Neural cell (in vitro differentiated cells): ENCODE measurements at regions not wholly inside any gene's neighbourhood (a gene's known extent, or its start where the extent isn't known, plus 50 kb on each side); places are given as distances from the start of the nearest gene placed in this dataset.

Experiments used
- H2AFZ ChIP-seq: fragments of 200-600, 300-800 bp; sonication (generic), shearing (Covaris generic); 2 replicates; pipeline ENCODE4 v1.6.0; 2014; ENCODE audit warnings: low read depth, mild to moderate bottlenecking, antibody characterized with exemption, low read length, moderate library complexity
- H3F3A ChIP-seq: fragments of 200-600 bp; shearing (Covaris generic); 2 replicates; pipeline ENCODE4 v1.6.1; 2016; ENCODE audit warnings: mild to moderate bottlenecking, moderate library complexity, mixed read lengths, antibody characterized with exemption, low read length; ENCODE audit not compliant: insufficient read depth, poor library complexity, severe bottlenecking
- H3K27ac ChIP-seq: fragments of 200-600, 300-800 bp; sonication (generic), shearing (Covaris generic); 2 replicates; pipeline ENCODE4 v1.5.1; 2014; ENCODE audit warnings: mild to moderate bottlenecking, low read length, moderate library complexity
- H3K27me3 ChIP-seq: fragments of 300-800, 200-600 bp; sonication (generic), shearing (Covaris generic); 2 replicates; pipeline ENCODE4 v1.6.0; 2014; ENCODE audit warnings: mild to moderate bottlenecking, low read depth, low read length, moderate library complexity; ENCODE audit not compliant: insufficient read depth
- H3K36me3 ChIP-seq: fragments of 300-800, 200-600 bp; sonication (generic), shearing (Covaris generic); 2 replicates; pipeline ENCODE4 v1.5.1; 2014; ENCODE audit warnings: mild to moderate bottlenecking, antibody characterized with exemption, low read length, moderate library complexity; ENCODE audit not compliant: insufficient read depth
- H3K4me2 ChIP-seq: fragments of 300-800, 200-600 bp; sonication (generic), shearing (Covaris generic); 2 replicates; pipeline ENCODE4 v1.6.0; 2014; ENCODE audit warnings: mild to moderate bottlenecking, low read length
- H3K4me3 ChIP-seq: fragments of 300-800, 200-600 bp; sonication (generic), shearing (Covaris generic); 2 replicates; pipeline ENCODE4 v1.5.1; 2014; ENCODE audit warnings: mild to moderate bottlenecking, low read length, moderate library complexity
- H3K79me2 ChIP-seq: fragments of 200-600 bp; shearing (Covaris generic); replicated peaks from 2 replicates; pipeline ENCODE4 v1.6.0; 2014; ENCODE audit warnings: mild to moderate bottlenecking, low read length, moderate library complexity; ENCODE audit not compliant: insufficient read depth
- H3K9ac ChIP-seq: fragments of 300-800, 200-600 bp; sonication (generic), shearing (Covaris generic); 2 replicates; pipeline ENCODE4 v1.6.1; 2016; ENCODE audit warnings: mild to moderate bottlenecking, low read length, mixed read lengths
- H3K9me2 ChIP-seq: fragments of 200-600 bp; shearing (Covaris generic); 2 replicates; pipeline ENCODE4 v1.6.1; 2016; ENCODE audit warnings: mild to moderate bottlenecking, low read length, mixed read lengths; ENCODE audit not compliant: insufficient read depth
- H3K9me3 ChIP-seq: fragments of 200-600, 300-800 bp; sonication (generic), shearing (Covaris generic); 2 replicates; pipeline ENCODE4 v1.6.1; 2016; ENCODE audit warnings: mild to moderate bottlenecking, mixed run types, low read length, moderate library complexity, mixed read lengths
- H4K20me1 ChIP-seq: fragments of 200-600 bp; shearing (Covaris generic); 2 replicates; pipeline ENCODE4 v1.6.1; 2016; ENCODE audit warnings: mild to moderate bottlenecking, mixed run types; ENCODE audit not compliant: insufficient read depth
- CTCF ChIP-seq: fragments of 450-650 bp; IDR thresholded peaks from 2 replicates; pipeline ENCODE4 v1.5.1; 2014; ENCODE audit warnings: antibody characterized with exemption, mild to moderate bottlenecking, moderate library complexity; ENCODE audit not compliant: poor library complexity, severe bottlenecking
- EP300 ChIP-seq: fragments of 450-650 bp; conservative IDR thresholded peaks from 2 replicates; pipeline ENCODE4 v1.6.1; 2014; ENCODE audit warnings: antibody characterized with exemption, mild to moderate bottlenecking, moderate library complexity; ENCODE audit not compliant: poor library complexity, severe bottlenecking
- EZH2 ChIP-seq: fragments of 200-600, 300-800 bp; shearing (Covaris generic), sonication (generic); IDR thresholded peaks from 2 replicates; pipeline ENCODE4 v1.6.1; 2014; ENCODE audit warnings: antibody characterized with exemption, low read length, borderline replicate concordance, mild to moderate bottlenecking; ENCODE audit not compliant: insufficient read depth, poor library complexity, severe bottlenecking
- MXI1 ChIP-seq: fragments of 450-650 bp; conservative IDR thresholded peaks from 2 replicates; pipeline ENCODE4 v1.6.1; 2014; ENCODE audit warnings: antibody characterized with exemption, mild to moderate bottlenecking; ENCODE audit not compliant: poor library complexity, severe bottlenecking
- POLR2AphosphoS5 ChIP-seq: IDR thresholded peaks from 2 replicates; pipeline ENCODE4 v1.6.1; 2012
- RAD21 ChIP-seq: fragments of 450-650 bp; conservative IDR thresholded peaks from 2 replicates; pipeline ENCODE4 v1.6.1; 2014; ENCODE audit warnings: antibody characterized with exemption, mild to moderate bottlenecking, moderate library complexity
- REST ChIP-seq: IDR thresholded peaks from 2 replicates; pipeline ENCODE4 v1.6.1; 2012; ENCODE audit warnings: borderline replicate concordance
- SMC3 ChIP-seq: fragments of 450-650 bp; conservative IDR thresholded peaks from 2 replicates; pipeline ENCODE4 v1.6.1; 2014; ENCODE audit warnings: antibody characterized with exemption, mild to moderate bottlenecking, moderate library complexity; ENCODE audit not compliant: poor library complexity
- TAF1 ChIP-seq: IDR thresholded peaks from 2 replicates; pipeline ENCODE4 v1.6.1; 2012; ENCODE audit warnings: low read depth

GRCh38 chr7:33719059-33719581 lies 186.2 kb upstream of the BMPER start:
- H3K27ac ChIP-seq, result no peak overlapping the region
- H3K4me2 ChIP-seq, result no peak overlapping the region
- TF ChIP-seq SMC3, result no peak
- TF ChIP-seq MXI1, result no peak
- TF ChIP-seq REST, result no peak
- no peak for TF ChIP-seq CTCF
- TF ChIP-seq RAD21, result no peak
- no peak for TF ChIP-seq POLR2AphosphoS5
- TF ChIP-seq TAF1, result no peak
- TF ChIP-seq EZH2, result no peak
- no peaks in the 10 kb centered on the region for H3K36me3 ChIP-seq
- no peak overlapping the region for H3K9ac ChIP-seq
- no peak overlapping the region for H3K4me3 ChIP-seq
- no peaks in the 10 kb centered on the region for H3K27me3 ChIP-seq
- no peaks in the 10 kb centered on the region for H3K9me3 ChIP-seq
- no peaks in the 10 kb centered on the region for H4K20me1 ChIP-seq
- H3K9me2 ChIP-seq, result no peaks in the 10 kb centered on the region
- H3F3A ChIP-seq, result no peaks in the 10 kb centered on the region
- H3K79me2 ChIP-seq, result no peaks in the 10 kb centered on the region
- no peak overlapping the region for H2AFZ ChIP-seq

GRCh38 chr7:33720139-33720538 lies 185.2 kb upstream of the BMPER start:
- no peaks in the 10 kb centered on the region for H3K27me3 ChIP-seq
- H3K9ac ChIP-seq, result no peak overlapping the region
- no peak overlapping the region for H2AFZ ChIP-seq
- no peaks in the 10 kb centered on the region for H3F3A ChIP-seq
- TF ChIP-seq POLR2AphosphoS5, result no peak
- TF ChIP-seq MXI1, result no peak
- no peak for TF ChIP-seq RAD21
- no peak for TF ChIP-seq CTCF
- no peak for TF ChIP-seq SMC3
- TF ChIP-seq TAF1, result no peak
- no peak for TF ChIP-seq EZH2
- TF ChIP-seq REST, result no peak
- TF ChIP-seq EP300, result no peak
- no peak overlapping the region for H3K4me2 ChIP-seq
- H4K20me1 ChIP-seq, result no peaks in the 10 kb centered on the region
- no peaks in the 10 kb centered on the region for H3K79me2 ChIP-seq
- no peaks in the 10 kb centered on the region for H3K9me3 ChIP-seq
- H3K36me3 ChIP-seq, result no peaks in the 10 kb centered on the region
- no peaks in the 10 kb centered on the region for H3K9me2 ChIP-seq
- H3K4me3 ChIP-seq, result no peak overlapping the region
- no peak overlapping the region for H3K27ac ChIP-seq
